Liver (tissue), 8 donors: ENCODE measurements at regions not wholly inside any gene's neighbourhood (a gene's known extent, or its start where the extent isn't known, plus 50 kb on each side); places are given as distances from the start of the nearest gene placed in this dataset.

Experiments used
- DNase-seq: peaks from one replicate; pipeline ENCODE4 v3.0.0-alpha.2; 2017; ENCODE audit warnings: low spot score
- H3K27ac ChIP-seq, 2 donors: one replicate each; pipeline ENCODE4 v1.7.0; 2013; ENCODE audit warnings: inconsistent platforms in 2 of 2, low read length in 2 of 2, control low read depth in 1 of 2, low read depth in 1 of 2, mild to moderate bottlenecking in 1 of 2
- H3K27me3 ChIP-seq, 4 donors: one replicate each; pipeline versions ENCODE4 v1.6.1 to v1.7.0; 2013; ENCODE audit warnings: low read length in 3 of 4, inconsistent platforms in 1 of 4, mild to moderate bottlenecking in 1 of 4, moderate library complexity in 1 of 4; ENCODE audit not compliant: control insufficient read depth in 4 of 4, insufficient read depth in 4 of 4
- H3K36me3 ChIP-seq, 4 donors: one replicate each; pipeline versions ENCODE4 v1.6.1 to v1.7.0; 2013; ENCODE audit warnings: low read length in 3 of 4, mild to moderate bottlenecking in 3 of 4, low read depth in 1 of 4, moderate library complexity in 1 of 4; ENCODE audit not compliant: control insufficient read depth in 4 of 4, insufficient read depth in 3 of 4
- H3K4me1 ChIP-seq, 4 donors: one replicate each; pipeline versions ENCODE4 v1.6.1 to v1.7.0; 2013; ENCODE audit warnings: low read length in 3 of 4, mild to moderate bottlenecking in 3 of 4, moderate library complexity in 1 of 4; ENCODE audit not compliant: control insufficient read depth in 4 of 4, insufficient read depth in 4 of 4
- H3K4me3 ChIP-seq, 3 donors: one replicate each; pipeline versions ENCODE4 v1.6.1 to v1.7.0; 2013; ENCODE audit warnings: low read length in 3 of 3, control low read depth in 1 of 3, low read depth in 1 of 3, mild to moderate bottlenecking in 1 of 3
- H3K9ac ChIP-seq, 2 donors: one replicate each; pipeline ENCODE4 v1.7.0; 2013; ENCODE audit warnings: low read length in 2 of 2, mild to moderate bottlenecking in 2 of 2, moderate library complexity in 2 of 2, control low read depth in 1 of 2, low read depth in 1 of 2
- H3K9me3 ChIP-seq, 4 donors: one replicate each; pipeline versions ENCODE4 v1.6.1 to v1.7.0; 2013; ENCODE audit warnings: low read length in 3 of 4; ENCODE audit not compliant: control insufficient read depth in 4 of 4
- ATF3 ChIP-seq: IDR thresholded peaks from 2 replicates; pipeline ENCODE4 v1.6.1; 2016; ENCODE audit warnings: antibody characterized with exemption
- CTCF ChIP-seq: fragments of 150-350 bp; IDR thresholded peaks from 2 replicates; pipeline ENCODE4 v1.5.1; 2017; ENCODE audit warnings: improper control_type of control experiment, low read depth, low read length; ENCODE audit not compliant: missing input control
- EGR1 ChIP-seq, 2 donors: IDR thresholded peaks; 2 replicates each; pipeline ENCODE4 v1.6.1; 2016 to 2018; ENCODE audit warnings: antibody characterized with exemption in 2 of 2, low read depth in 2 of 2
- FOXA1 ChIP-seq: IDR thresholded peaks from 2 replicates; pipeline ENCODE4 v1.6.1; 2016; ENCODE audit warnings: antibody characterized with exemption
- FOXA2 ChIP-seq: IDR thresholded peaks from 2 replicates; pipeline ENCODE4 v1.6.1; 2016; ENCODE audit warnings: antibody characterized with exemption
- GABPA ChIP-seq, 2 donors: IDR thresholded peaks in 1 of 2; conservative IDR thresholded peaks in 1 of 2; 2 replicates each; pipeline ENCODE4 v1.6.1; 2016; ENCODE audit warnings: antibody characterized with exemption in 2 of 2, mild to moderate bottlenecking in 1 of 2, moderate library complexity in 1 of 2
- HNF4A ChIP-seq, 2 donors: conservative IDR thresholded peaks; 2 replicates each; pipeline ENCODE4 v1.6.1; 2016; ENCODE audit warnings: antibody characterized with exemption in 2 of 2, mild to moderate bottlenecking in 2 of 2
- HNF4G ChIP-seq: IDR thresholded peaks from 2 replicates; pipeline ENCODE4 v1.6.1; 2016; ENCODE audit warnings: antibody characterized with exemption
- JUND ChIP-seq, 2 donors: IDR thresholded peaks; 2 replicates each; pipeline ENCODE4 v1.6.1; 2016; ENCODE audit warnings: antibody characterized with exemption in 2 of 2
- NR2F2 ChIP-seq: IDR thresholded peaks from 2 replicates; pipeline ENCODE4 v1.6.1; 2016; ENCODE audit warnings: antibody characterized with exemption
- RXRA ChIP-seq, 2 donors: IDR thresholded peaks; 2 replicates each; pipeline ENCODE4 v1.6.1; 2017 to 2018; ENCODE audit warnings: antibody characterized with exemption in 2 of 2, mild to moderate bottlenecking in 1 of 2
- SP1 ChIP-seq: IDR thresholded peaks from 2 replicates; pipeline ENCODE4 v1.6.1; 2018; ENCODE audit warnings: antibody characterized with exemption, mild to moderate bottlenecking
- TAF1 ChIP-seq: conservative IDR thresholded peaks from 2 replicates; pipeline ENCODE4 v1.6.1; 2016; ENCODE audit warnings: antibody characterized with exemption, mild to moderate bottlenecking
- YY1 ChIP-seq: IDR thresholded peaks from 2 replicates; pipeline ENCODE4 v1.6.1; 2016; ENCODE audit warnings: antibody characterized with exemption, mild to moderate bottlenecking
- ZBTB33 ChIP-seq: IDR thresholded peaks from 2 replicates; pipeline ENCODE4 v1.6.1; 2016; ENCODE audit warnings: antibody characterized with exemption
- WGBS: extraction: QIAGEN DNeasy Blood & Tissue Kit; methylation state at CpG from one replicate; pipeline ENCODE4 v1.1.7; 2013; 5-methylcytosine and 5-hydroxymethylcytosine counted together
- TF ChIP-seq, protein P1 (sequence below): IDR thresholded peaks from 2 replicates; pipeline ENCODE4 v1.6.1; 2016; ENCODE audit warnings: antibody characterized with exemption, mild to moderate bottlenecking
- donor health status: healthy.
- donor health status: healthy.
- donor health status: healthy.
- donor health status: healthy.
- donor health status: healthy.

- 96% methylated on average over 4 of the region's 4 CpGs for WGBS
- H3K4me1 ChIP-seq, result no peaks in the 10 kb centered on the region
- no peak for DNase-seq
- no peak overlapping the region for H3K4me3 ChIP-seq
- TF ChIP-seq FOXA1 (no peak), YY1 (no peak), EGR1 (IDR thresholded peaks at IDR 0.05; ENCODE audit: low read depth in 2 of 2) (no peak), HNF4G (no peak), FOXA2 (no peak), GABPA (IDR thresholded peaks at IDR 0.05 in 1 of 2, conservative IDR thresholded peaks at IDR 0.05 in 1 of 2) (no peak), JUND (IDR thresholded peaks at IDR 0.05) (no peak), SP1 (no peak), CTCF (no peak), NR2F2 (no peak)
- TF ChIP-seq, protein P1, sequence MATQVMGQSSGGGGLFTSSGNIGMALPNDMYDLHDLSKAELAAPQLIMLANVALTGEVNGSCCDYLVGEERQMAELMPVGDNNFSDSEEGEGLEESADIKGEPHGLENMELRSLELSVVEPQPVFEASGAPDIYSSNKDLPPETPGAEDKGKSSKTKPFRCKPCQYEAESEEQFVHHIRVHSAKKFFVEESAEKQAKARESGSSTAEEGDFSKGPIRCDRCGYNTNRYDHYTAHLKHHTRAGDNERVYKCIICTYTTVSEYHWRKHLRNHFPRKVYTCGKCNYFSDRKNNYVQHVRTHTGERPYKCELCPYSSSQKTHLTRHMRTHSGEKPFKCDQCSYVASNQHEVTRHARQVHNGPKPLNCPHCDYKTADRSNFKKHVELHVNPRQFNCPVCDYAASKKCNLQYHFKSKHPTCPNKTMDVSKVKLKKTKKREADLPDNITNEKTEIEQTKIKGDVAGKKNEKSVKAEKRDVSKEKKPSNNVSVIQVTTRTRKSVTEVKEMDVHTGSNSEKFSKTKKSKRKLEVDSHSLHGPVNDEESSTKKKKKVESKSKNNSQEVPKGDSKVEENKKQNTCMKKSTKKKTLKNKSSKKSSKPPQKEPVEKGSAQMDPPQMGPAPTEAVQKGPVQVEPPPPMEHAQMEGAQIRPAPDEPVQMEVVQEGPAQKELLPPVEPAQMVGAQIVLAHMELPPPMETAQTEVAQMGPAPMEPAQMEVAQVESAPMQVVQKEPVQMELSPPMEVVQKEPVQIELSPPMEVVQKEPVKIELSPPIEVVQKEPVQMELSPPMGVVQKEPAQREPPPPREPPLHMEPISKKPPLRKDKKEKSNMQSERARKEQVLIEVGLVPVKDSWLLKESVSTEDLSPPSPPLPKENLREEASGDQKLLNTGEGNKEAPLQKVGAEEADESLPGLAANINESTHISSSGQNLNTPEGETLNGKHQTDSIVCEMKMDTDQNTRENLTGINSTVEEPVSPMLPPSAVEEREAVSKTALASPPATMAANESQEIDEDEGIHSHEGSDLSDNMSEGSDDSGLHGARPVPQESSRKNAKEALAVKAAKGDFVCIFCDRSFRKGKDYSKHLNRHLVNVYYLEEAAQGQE, result no peak
- H3K9ac ChIP-seq, result no peak overlapping the region
- H3K27me3 ChIP-seq, result no peaks in the 10 kb centered on the region
- no peaks in the 10 kb centered on the region for H3K9me3 ChIP-seq
- H3K27ac ChIP-seq, result no peak overlapping the region
- H3K36me3 ChIP-seq, result no peaks in the 10 kb centered on the region
These were observed 504.5 kb downstream of the NR2F1-AS1 start for GRCh38 chr5:93076566-93076965.

GRCh38 chr5:93076096-93076495 is 504.9 kb downstream of the NR2F1-AS1 start:
- WGBS, result 83% methylated on average over 2 of the region's 2 CpGs
- DNase-seq, result no peak
- TF ChIP-seq HNF4A (conservative IDR thresholded peaks at IDR 0.05), result no peak
- TF ChIP-seq ZBTB33, result no peak
- no peak for TF ChIP-seq FOXA1
- no peak for TF ChIP-seq CTCF
- TF ChIP-seq YY1, result no peak
- TF ChIP-seq JUND (IDR thresholded peaks at IDR 0.05), result no peak
- no peak for TF ChIP-seq GABPA (IDR thresholded peaks at IDR 0.05 in 1 of 2, conservative IDR thresholded peaks at IDR 0.05 in 1 of 2)
- TF ChIP-seq ATF3, result no peak
- no peak for TF ChIP-seq FOXA2
- TF ChIP-seq SP1, result no peak
- no peak for TF ChIP-seq TAF1
- TF ChIP-seq EGR1 (IDR thresholded peaks at IDR 0.05; ENCODE audit: low read depth in 2 of 2), result no peak
- no peak for TF ChIP-seq HNF4G
- TF ChIP-seq RXRA (IDR thresholded peaks at IDR 0.05), result no peak
- no peak for TF ChIP-seq NR2F2
- TF ChIP-seq, protein P1, result no peak
- no peak overlapping the region for H3K27ac ChIP-seq
- no peaks in the 10 kb centered on the region for H3K36me3 ChIP-seq
- H3K4me1 ChIP-seq, result no peaks in the 10 kb centered on the region
- H3K9ac ChIP-seq, result no peak overlapping the region
- no peaks in the 10 kb centered on the region for H3K9me3 ChIP-seq
- no peaks in the 10 kb centered on the region for H3K27me3 ChIP-seq
- H3K4me3 ChIP-seq, result no peak overlapping the region
